Loucy (cell line): ENCODE measurements at regions not wholly inside any gene's neighbourhood (a gene's known extent, or its start where the extent isn't known, plus 50 kb on each side); places are given as distances from the start of the nearest gene placed in this dataset.

ENCODE experiments used
- EZH2phosphoT487 ChIP-seq: fragments of 200-600 bp; IDR thresholded peaks from 2 replicates; pipeline ENCODE4 v1.6.1; 2018; ENCODE audit warnings: antibody characterized with exemption, mild to moderate bottlenecking, moderate library complexity, borderline replicate concordance
- TF ChIP-seq, protein P1 (sequence below): fragments of 200-600 bp; sonication (generic); conservative IDR thresholded peaks from 2 replicates; pipeline ENCODE4 v1.5.1; 2014; ENCODE audit warnings: mild to moderate bottlenecking, antibody characterized with exemption, low read length

DNA sequence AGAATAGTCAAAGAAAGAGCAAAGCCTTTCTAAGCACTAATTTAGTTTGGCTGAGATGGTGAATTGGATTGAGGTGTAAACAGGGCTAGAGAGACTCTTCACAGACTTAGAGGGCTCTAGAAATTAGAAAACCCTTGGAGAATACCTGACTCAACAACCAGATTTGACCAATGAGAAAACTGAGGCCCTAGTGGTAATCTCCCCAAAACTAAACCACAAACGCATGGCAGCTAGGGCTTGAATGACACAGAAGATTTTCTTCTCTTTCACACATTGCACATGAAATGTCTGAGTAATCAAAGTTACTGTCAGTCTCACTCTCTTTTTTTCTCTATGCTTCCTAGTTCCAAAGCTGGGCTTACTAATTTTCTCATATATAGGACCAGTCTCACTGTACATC lies 314.5 kb upstream of the KCNJ16 start:
- TF ChIP-seq, protein P1, sequence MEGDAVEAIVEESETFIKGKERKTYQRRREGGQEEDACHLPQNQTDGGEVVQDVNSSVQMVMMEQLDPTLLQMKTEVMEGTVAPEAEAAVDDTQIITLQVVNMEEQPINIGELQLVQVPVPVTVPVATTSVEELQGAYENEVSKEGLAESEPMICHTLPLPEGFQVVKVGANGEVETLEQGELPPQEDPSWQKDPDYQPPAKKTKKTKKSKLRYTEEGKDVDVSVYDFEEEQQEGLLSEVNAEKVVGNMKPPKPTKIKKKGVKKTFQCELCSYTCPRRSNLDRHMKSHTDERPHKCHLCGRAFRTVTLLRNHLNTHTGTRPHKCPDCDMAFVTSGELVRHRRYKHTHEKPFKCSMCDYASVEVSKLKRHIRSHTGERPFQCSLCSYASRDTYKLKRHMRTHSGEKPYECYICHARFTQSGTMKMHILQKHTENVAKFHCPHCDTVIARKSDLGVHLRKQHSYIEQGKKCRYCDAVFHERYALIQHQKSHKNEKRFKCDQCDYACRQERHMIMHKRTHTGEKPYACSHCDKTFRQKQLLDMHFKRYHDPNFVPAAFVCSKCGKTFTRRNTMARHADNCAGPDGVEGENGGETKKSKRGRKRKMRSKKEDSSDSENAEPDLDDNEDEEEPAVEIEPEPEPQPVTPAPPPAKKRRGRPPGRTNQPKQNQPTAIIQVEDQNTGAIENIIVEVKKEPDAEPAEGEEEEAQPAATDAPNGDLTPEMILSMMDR, result no peak
- TF ChIP-seq EZH2phosphoT487, result no peak
